Common myeloid progenitor, CD34-positive (primary cell): ENCODE measurements at regions not wholly inside any gene's neighbourhood (a gene's known extent, or its start where the extent isn't known, plus 50 kb on each side); places are given as distances from the start of the nearest gene placed in this dataset.
A peak's percentile ranks its signal among the peaks of the same experiment; 100 is the strongest.

Experiments
- CTCF ChIA-PET: fragments of 350-600 bp; sonication (Branson Sonifier 250); formaldehyde crosslinking; loops from one replicate; lab custom pipeline; 2021; ENCODE audit warnings: antibody characterized with exemption; lab: Charles Lee
- POLR2A ChIA-PET: fragments of 350-600 bp; sonication (Branson Sonifier 250); formaldehyde crosslinking; loops from one replicate; lab custom pipeline; 2021; ENCODE audit warnings: antibody characterized with exemption; lab: Charles Lee
- DNase-seq, 3 donors: peaks; one replicate each; pipeline versions ENCODE4 v3.0.0 to v3.0.0-alpha.2; 2013
- H3K27ac ChIP-seq, 2 experiments: 1 replicate in 1 of 2; 2 replicates in 1 of 2; pipeline ENCODE4 v1.7.0; 2013; ENCODE audit warnings: inconsistent platforms in 2 of 2, low read length in 2 of 2, mild to moderate bottlenecking in 2 of 2, low read depth in 1 of 2, moderate library complexity in 1 of 2; ENCODE audit not compliant: severe bottlenecking in 2 of 2, insufficient read depth in 1 of 2, poor library complexity in 1 of 2
- H3K27me3 ChIP-seq, 5 experiments: replicated peaks in 2 of 5; 1 replicate in 3 of 5; 2 replicates in 2 of 5; pipeline versions ENCODE4 v1.6.1 to v1.7.0; 2013; ENCODE audit warnings: low read length in 4 of 5, mild to moderate bottlenecking in 2 of 5, moderate library complexity in 2 of 5, inconsistent platforms in 1 of 5; ENCODE audit not compliant: insufficient read depth in 5 of 5, control insufficient read depth in 4 of 5
- H3K36me3 ChIP-seq, 4 experiments: 1 replicate in 2 of 4; 2 replicates in 2 of 4; pipeline versions ENCODE4 v1.6.1 to v1.7.0; 2013; ENCODE audit warnings: low read length in 3 of 4, control low read depth in 1 of 4, mild to moderate bottlenecking in 1 of 4; ENCODE audit not compliant: control insufficient read depth in 4 of 4, insufficient read depth in 4 of 4
- H3K4me1 ChIP-seq, 4 experiments: 1 replicate in 3 of 4; 2 replicates in 1 of 4; pipeline versions ENCODE4 v1.6.1 to v1.7.1; 2013; ENCODE audit warnings: low read length in 3 of 4, mild to moderate bottlenecking in 3 of 4, control low read depth in 1 of 4, inconsistent platforms in 1 of 4, moderate library complexity in 1 of 4; ENCODE audit not compliant: control insufficient read depth in 4 of 4, insufficient read depth in 4 of 4; ENCODE audit errors: control extremely low read depth in 1 of 4
- H3K4me3 ChIP-seq, 7 experiments: 1 replicate in 4 of 7; 2 replicates in 3 of 7; pipeline versions ENCODE4 v1.5.1 to v1.7.0; 2013; ENCODE audit warnings: mild to moderate bottlenecking in 7 of 7, low read length in 6 of 7, moderate library complexity in 6 of 7, inconsistent platforms in 2 of 7, low read depth in 2 of 7, control low read depth in 1 of 7; ENCODE audit not compliant: insufficient read depth in 4 of 7, control insufficient read depth in 1 of 7; ENCODE audit errors: extremely low read depth in 1 of 7
- H3K9me3 ChIP-seq, 5 experiments: 1 replicate in 4 of 5; 2 replicates in 1 of 5; pipeline versions ENCODE4 v1.6.1 to v1.7.1; 2013; ENCODE audit warnings: low read length in 4 of 5, mild to moderate bottlenecking in 2 of 5, inconsistent platforms in 1 of 5, low read depth in 1 of 5, moderate library complexity in 1 of 5; ENCODE audit not compliant: control insufficient read depth in 4 of 5, insufficient read depth in 2 of 5; ENCODE audit errors: control extremely low read depth in 1 of 5
- WGBS: methylation state at CpG from one replicate; pipeline ENCODE4 v1.1.5; 2013; ENCODE audit not compliant: insufficient coverage; 5-methylcytosine and 5-hydroxymethylcytosine counted together

- CTCF ChIA-PET = no interaction called here
- Histone ChIP-seq H3K9me3 (no peaks in the 10 kb centered on the region), H3K27me3 (no peaks in the 10 kb centered on the region), H3K27ac (no peak overlapping the region), H3K36me3 (no peaks in the 10 kb centered on the region), H3K4me1 (no peaks in the 10 kb centered on the region), H3K4me3 (no peak overlapping the region)
- POLR2A ChIA-PET = no interaction called here
- DNase-seq = no peak
These were observed 154.1 kb upstream of the PPP3CA start for GRCh38 chr4:101501421-101501820.

GRCh38 chr4:101500742-101501141 is 153.4 kb upstream of the PPP3CA start:
- no peaks in the 10 kb centered on the region for H3K4me1 ChIP-seq
- ChIA-PET CTCF (no interaction called here), POLR2A (no interaction called here)
- no peak for DNase-seq
- H3K9me3 ChIP-seq = no peaks in the 10 kb centered on the region
- no peak overlapping the region for H3K4me3 ChIP-seq
- H3K27me3 ChIP-seq = no peaks in the 10 kb centered on the region
- no peak overlapping the region for H3K27ac ChIP-seq
- no peaks in the 10 kb centered on the region for H3K36me3 ChIP-seq

- no peaks in the 10 kb centered on the region for H3K36me3 ChIP-seq
- POLR2A ChIA-PET = no interaction called here
These were observed 127.9 kb upstream of the PPP3CA start for GRCh38 chr4:101475246-101475645.

GRCh38 chr4:101471201-101471600 is 123.9 kb upstream of the PPP3CA start:
- ChIA-PET CTCF (interaction anchor here (1.1 kb wide), 1 partner anchor 53 kb away, joined by 3 read pairs; no protein-coding TSS in a partner anchor), POLR2A (no interaction called here)
- DNase-seq = no peak
- no peak overlapping the region for H3K27ac ChIP-seq
- no peaks in the 10 kb centered on the region for H3K36me3 ChIP-seq
- H3K27me3 ChIP-seq = no peaks in the 10 kb centered on the region
- H3K9me3 ChIP-seq = no peaks in the 10 kb centered on the region
- H3K4me3 ChIP-seq = no peak overlapping the region
- no peaks in the 10 kb centered on the region for H3K4me1 ChIP-seq

More at GRCh38 chr4:101475246-101475645, 127.9 kb upstream of the PPP3CA start:
- Histone ChIP-seq H3K27ac (no peak overlapping the region), H3K9me3 (no peaks in the 10 kb centered on the region), H3K27me3 (no peaks in the 10 kb centered on the region), H3K4me1 (no peaks in the 10 kb centered on the region), H3K4me3 (no peak overlapping the region)
- CTCF ChIA-PET = interaction anchor here (0.9 to 1.3 kb wide), 2 partner anchors 8 to 14 kb away, joined by 3 to 4 read pairs; no protein-coding TSS in a partner anchor
- no peak for DNase-seq
- WGBS = 88% methylated on average over 1 of the region's 1 CpG

GRCh38 chr4:101464596-101464995 is 117.3 kb upstream of the PPP3CA start:
- H3K4me1 ChIP-seq = no peaks in the 10 kb centered on the region
- CTCF ChIA-PET = no interaction called here
- no peaks in the 10 kb centered on the region for H3K27me3 ChIP-seq
- 67% methylated on average over 1 of the region's 2 CpGs for WGBS
- H3K27ac ChIP-seq = no peak overlapping the region
- H3K4me3 ChIP-seq = no peak overlapping the region
- peaks cover 0 to 3% (median 0%) of the 10 kb centered on the region in 5 experiments for H3K9me3 ChIP-seq
- POLR2A ChIA-PET = no interaction called here
- no peak for DNase-seq
- no peaks in the 10 kb centered on the region for H3K36me3 ChIP-seq

GRCh38 chr4:101458914-101459313 is 111.6 kb upstream of the PPP3CA start:
- no peak overlapping the region for H3K4me3 ChIP-seq
- peak in 2 of 3 donors; percentile 1 to 2 for DNase-seq
- H3K36me3 ChIP-seq = no peaks in the 10 kb centered on the region
- H3K9me3 ChIP-seq = peaks cover 0 to 4% (median 3%) of the 10 kb centered on the region in 5 experiments
- POLR2A ChIA-PET = no interaction called here
- H3K4me1 ChIP-seq = no peaks in the 10 kb centered on the region
- CTCF ChIA-PET = no interaction called here
- H3K27ac ChIP-seq = no peak overlapping the region
- H3K27me3 ChIP-seq = no peaks in the 10 kb centered on the region

- Histone ChIP-seq H3K36me3 (no peaks in the 10 kb centered on the region), H3K4me3 (no peak overlapping the region), H3K9me3 (peaks cover 0 to 4% (median 3%) of the 10 kb centered on the region in 5 experiments), H3K4me1 (no peaks in the 10 kb centered on the region), H3K27me3 (no peaks in the 10 kb centered on the region), H3K27ac (no peak overlapping the region)
- 98% methylated on average over 5 of the region's 5 CpGs for WGBS
- no peak for DNase-seq
- POLR2A ChIA-PET = no interaction called here
- CTCF ChIA-PET = no interaction called here
These were observed 111.1 kb upstream of the PPP3CA start for GRCh38 chr4:101458473-101458872.
